ENCODE measurements at regions not wholly inside any gene's neighbourhood (a gene's known extent, or its start where the extent isn't known, plus 50 kb on each side); places are given as distances from the start of the nearest gene placed in this dataset.

GRCh38 chr1:36539526-36539925 is 56.8 kb upstream of the CSF3R start:
- DNase-seq: no peak

GRCh38 chr1:36537991-36538390 is 55.3 kb upstream of the CSF3R start:
- no peak for DNase-seq

GRCh38 chr1:36537190-36537768 is 54.6 kb upstream of the CSF3R start:
- no peak for DNase-seq

DNA sequence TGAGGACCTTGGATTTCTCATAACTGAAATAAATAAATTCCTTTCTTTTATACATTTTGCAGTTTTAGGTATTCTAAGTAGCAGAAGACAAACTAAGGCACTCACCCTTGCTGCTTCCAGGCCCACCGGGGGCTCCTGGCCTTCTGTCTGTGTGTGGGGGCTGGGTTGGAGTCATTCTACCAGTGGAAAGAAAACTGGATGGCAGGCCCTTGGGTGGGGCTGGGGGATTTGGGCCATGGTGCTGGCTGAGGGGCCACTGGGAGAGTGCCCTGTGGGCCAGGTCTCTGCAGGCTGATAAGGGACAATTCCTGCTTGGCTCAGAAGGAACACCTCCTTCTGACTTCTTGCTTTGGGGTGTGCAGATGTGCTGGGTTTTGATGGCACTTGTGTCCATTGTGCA is 54.0 kb upstream of the CSF3R start:
- DNase-seq: no peak

DNA sequence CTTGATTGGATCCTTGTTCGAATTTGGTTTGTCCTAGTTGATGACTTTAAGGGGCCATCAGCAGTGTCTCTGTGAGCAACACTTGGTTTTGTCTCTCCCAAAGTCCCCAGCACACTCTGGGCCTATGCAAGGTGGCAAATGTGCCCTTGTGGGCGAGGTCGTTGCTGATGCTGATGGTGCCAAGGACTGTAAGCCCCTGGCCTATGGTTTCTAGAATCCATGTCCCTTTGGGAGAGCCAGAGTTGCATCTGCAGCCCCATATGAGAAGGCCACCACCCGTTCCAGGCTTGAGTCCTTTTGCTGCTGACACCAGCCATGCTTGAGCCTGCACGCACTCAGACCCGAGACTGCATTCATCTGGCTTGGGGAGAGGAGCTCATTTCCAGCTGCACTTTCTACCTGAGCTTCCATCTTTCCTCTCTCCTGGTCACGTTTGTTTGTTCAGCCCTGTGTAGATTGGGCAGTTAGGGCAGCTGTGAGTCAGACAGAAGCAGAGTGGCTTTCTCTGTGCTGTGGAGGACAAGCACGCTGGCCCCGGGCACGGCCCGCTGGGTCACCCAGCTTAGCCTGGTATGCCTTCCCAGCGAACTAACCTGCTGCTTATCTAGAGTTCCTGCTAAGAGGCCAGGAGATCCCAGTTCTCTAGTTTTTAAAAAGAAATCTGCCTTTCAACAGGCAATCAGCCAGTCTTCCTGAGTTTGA is 52.1 kb upstream of the CSF3R start:
- DNase-seq: no peak

- DNase-seq: no peak
These were observed 51.2 kb upstream of the CSF3R start for GRCh38 chr1:36533897-36534296.

DNA sequence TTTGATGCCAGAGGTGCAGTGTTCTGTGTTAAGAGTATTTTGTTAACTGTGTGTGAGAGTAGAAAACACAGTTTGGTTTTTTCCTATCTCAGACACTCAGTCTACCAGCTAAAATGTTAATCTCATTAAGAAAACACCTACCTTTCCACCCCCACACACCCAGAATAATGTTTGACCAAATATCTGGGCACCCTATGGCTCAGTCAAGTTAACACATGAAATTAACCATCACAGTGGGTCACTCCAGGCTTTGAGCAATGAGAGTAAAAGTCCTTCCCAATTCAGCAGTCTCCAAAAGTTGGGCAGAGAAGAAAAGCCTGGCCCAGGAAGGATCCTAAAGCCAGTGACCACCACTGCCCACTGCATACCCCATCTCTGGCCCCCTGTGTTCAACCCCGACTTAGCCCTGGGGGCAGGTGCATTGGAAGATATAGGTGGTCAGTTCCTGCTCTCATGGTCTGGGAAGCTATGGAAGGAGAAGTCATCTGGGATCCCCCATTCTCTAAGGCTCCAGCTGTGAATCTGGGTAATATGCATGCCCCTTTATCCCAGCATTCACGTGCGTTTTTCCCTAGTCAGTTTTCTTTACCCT is 50.2 kb upstream of the CSF3R start:
- no peak for DNase-seq
